Caco-2 (cell line): ENCODE measurements at regions not wholly inside any gene's neighbourhood (a gene's known extent, or its start where the extent isn't known, plus 50 kb on each side); places are given as distances from the start of the nearest gene placed in this dataset.

Source experiments
- BruUV-seq: library from RNA; stranded (reverse); fragments of 400-500 nt; replicated peaks from 2 replicates; lab custom pipeline; 2021; lab: Mats Ljungman, UMichigan
- CTCF ChIA-PET: fragments of 300-600 bp; sonication (Branson Sonifier 250); formaldehyde crosslinking; loops from one replicate; lab custom pipeline; 2022; ENCODE audit warnings: antibody characterized with exemption; lab: Charles Lee
- POLR2A ChIA-PET: fragments of 300-600 bp; sonication (Branson Sonifier 250); formaldehyde crosslinking; loops from one replicate; lab custom pipeline; 2022; ENCODE audit warnings: antibody characterized with exemption; lab: Charles Lee
- DNase-seq, 2 experiments: peaks; one replicate each; pipeline versions ENCODE4 v3.0.0 to v3.0.0-alpha.2; 2020 to 2022
- H3K27me3 ChIP-seq: replicated peaks from 2 replicates; pipeline ENCODE4 v1.6.0; 2011; ENCODE audit warnings: low read length; ENCODE audit not compliant: control insufficient read depth, insufficient read depth
- H3K36me3 ChIP-seq: 2 replicates; pipeline ENCODE4 v1.5.1; 2011; ENCODE audit warnings: low read length; ENCODE audit not compliant: control insufficient read depth, insufficient read depth
- H3K4me1 ChIP-seq: fragments of 250-450 bp; sonication (Bioruptor Pico); 2 replicates; pipeline ENCODE4 v1.5.1; 2020; ENCODE audit warnings: mild to moderate bottlenecking
- H3K4me3 ChIP-seq: 2 replicates; pipeline ENCODE4 v1.5.1; 2011; ENCODE audit warnings: low read depth, mild to moderate bottlenecking, control low read depth, low read length
- H3K9me3 ChIP-seq: fragments of 250-450 bp; sonication (Bioruptor Pico); 2 replicates; pipeline ENCODE4 v1.5.1; 2020; ENCODE audit warnings: mild to moderate bottlenecking, moderate library complexity
- H3K27ac Mint-ChIP-seq: one replicate; pipeline ENCODE4 v1.8.0; 2022; ENCODE audit warnings: mixed read lengths; ENCODE audit not compliant: unreplicated experiment
- H3K27me3 Mint-ChIP-seq: one replicate; pipeline ENCODE4 v1.8.0; 2022; ENCODE audit warnings: mixed read lengths; ENCODE audit not compliant: insufficient read depth, unreplicated experiment
- H3K36me3 Mint-ChIP-seq: one replicate; pipeline ENCODE4 v1.8.0; 2022; ENCODE audit warnings: mild to moderate bottlenecking, mixed read lengths; ENCODE audit not compliant: insufficient read depth, unreplicated experiment
- H3K4me1 Mint-ChIP-seq: one replicate; pipeline ENCODE4 v1.8.0; 2022; ENCODE audit warnings: low read depth, mixed read lengths; ENCODE audit not compliant: unreplicated experiment
- H3K4me3 Mint-ChIP-seq: one replicate; pipeline ENCODE4 v1.8.0; 2022; ENCODE audit warnings: mild to moderate bottlenecking, moderate library complexity, mixed read lengths; ENCODE audit not compliant: unreplicated experiment
- H3K9me3 Mint-ChIP-seq: one replicate; pipeline ENCODE4 v1.8.0; 2022; ENCODE audit warnings: mixed read lengths; ENCODE audit not compliant: unreplicated experiment
- intact Hi-C: fragments of 100-400 bp; cut with micrococcal nuclease; formaldehyde crosslinking; loops from one replicate; pipeline ENCODE4 v1.10.0; 2022; ENCODE audit not compliant: unreplicated experiment
- TF ChIP-seq, protein P1 (sequence below), 2 experiments: fragments of 200-600 bp in 1 of 2; IDR thresholded peaks; 1 replicate in 1 of 2; 2 replicates in 1 of 2; pipeline versions ENCODE4 v1.5.1 to v1.8.0; 2011 to 2022; ENCODE audit warnings: antibody characterized with exemption in 1 of 2, control low read depth in 1 of 2, inconsistent platforms in 1 of 2, low read depth in 1 of 2, low read length in 1 of 2, mild to moderate bottlenecking in 1 of 2, moderate library complexity in 1 of 2; ENCODE audit not compliant: insufficient read depth in 1 of 2, severe bottlenecking in 1 of 2, unreplicated experiment in 1 of 2

DNA sequence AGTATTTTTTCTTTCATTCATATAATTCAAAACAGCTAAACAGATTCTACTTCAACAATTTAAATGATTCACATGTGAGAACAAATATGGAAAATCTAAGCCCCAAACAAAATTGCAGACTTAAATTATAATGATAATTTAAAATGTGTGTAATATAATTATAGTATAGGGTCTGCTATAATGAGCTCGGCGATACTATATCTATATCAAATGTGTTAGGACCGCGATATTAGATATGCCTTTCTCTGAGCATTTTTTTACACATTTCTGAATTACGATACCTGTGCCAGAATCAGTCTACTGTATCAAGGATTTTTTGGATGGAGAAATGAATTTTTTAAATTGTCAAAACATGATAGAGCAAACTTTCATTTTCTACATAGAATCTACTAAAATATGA is 808.8 kb upstream of the POU3F3 start:
- DNase-seq = no peak
- H3K27me3 ChIP-seq = no peaks in the 10 kb centered on the region
- H3K4me1 ChIP-seq = no peaks in the 10 kb centered on the region
- H3K9me3 Mint-ChIP-seq = no peaks in the 10 kb centered on the region
- intact Hi-C loops = no loop called here
- BruUV-seq = no TSS peak
- H3K36me3 ChIP-seq = no peaks in the 10 kb centered on the region
- no peaks in the 10 kb centered on the region for H3K9me3 ChIP-seq
- TF ChIP-seq, protein P1, sequence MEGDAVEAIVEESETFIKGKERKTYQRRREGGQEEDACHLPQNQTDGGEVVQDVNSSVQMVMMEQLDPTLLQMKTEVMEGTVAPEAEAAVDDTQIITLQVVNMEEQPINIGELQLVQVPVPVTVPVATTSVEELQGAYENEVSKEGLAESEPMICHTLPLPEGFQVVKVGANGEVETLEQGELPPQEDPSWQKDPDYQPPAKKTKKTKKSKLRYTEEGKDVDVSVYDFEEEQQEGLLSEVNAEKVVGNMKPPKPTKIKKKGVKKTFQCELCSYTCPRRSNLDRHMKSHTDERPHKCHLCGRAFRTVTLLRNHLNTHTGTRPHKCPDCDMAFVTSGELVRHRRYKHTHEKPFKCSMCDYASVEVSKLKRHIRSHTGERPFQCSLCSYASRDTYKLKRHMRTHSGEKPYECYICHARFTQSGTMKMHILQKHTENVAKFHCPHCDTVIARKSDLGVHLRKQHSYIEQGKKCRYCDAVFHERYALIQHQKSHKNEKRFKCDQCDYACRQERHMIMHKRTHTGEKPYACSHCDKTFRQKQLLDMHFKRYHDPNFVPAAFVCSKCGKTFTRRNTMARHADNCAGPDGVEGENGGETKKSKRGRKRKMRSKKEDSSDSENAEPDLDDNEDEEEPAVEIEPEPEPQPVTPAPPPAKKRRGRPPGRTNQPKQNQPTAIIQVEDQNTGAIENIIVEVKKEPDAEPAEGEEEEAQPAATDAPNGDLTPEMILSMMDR (IDR thresholded peaks at IDR 0.05; ENCODE audit: insufficient read depth in 1 of 2, low read depth in 1 of 2, low read length in 1 of 2, severe bottlenecking in 1 of 2, unreplicated experiment in 1 of 2) = no peak
- H3K4me3 ChIP-seq = no peak overlapping the region
- no peaks in the 10 kb centered on the region for H3K4me1 Mint-ChIP-seq
- ChIA-PET POLR2A (no interaction called here), CTCF (no interaction called here)
- no peak overlapping the region for H3K27ac Mint-ChIP-seq
- H3K27me3 Mint-ChIP-seq = no peaks in the 10 kb centered on the region
- H3K36me3 Mint-ChIP-seq = no peaks in the 10 kb centered on the region
- H3K4me3 Mint-ChIP-seq = no peak overlapping the region

DNA sequence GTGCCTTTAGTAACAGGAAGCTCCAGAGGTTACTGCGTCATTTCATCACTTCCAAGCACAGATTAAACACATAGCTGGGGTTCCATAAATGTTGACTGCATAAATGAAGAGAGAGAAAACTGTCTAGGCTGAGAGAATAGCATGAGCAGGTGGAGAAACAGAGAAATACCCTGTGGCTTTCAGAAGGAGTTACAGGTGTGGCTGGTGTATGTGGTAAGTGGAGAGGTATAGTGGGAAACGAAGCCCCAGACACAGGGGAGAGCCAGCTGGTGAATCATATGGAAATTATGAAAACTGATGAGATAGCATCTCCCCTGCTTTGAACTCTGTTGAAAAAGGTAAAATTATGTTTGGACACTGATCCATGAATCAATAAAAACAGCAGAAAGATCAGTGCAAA is 807.4 kb upstream of the POU3F3 start:
- Histone ChIP-seq H3K4me1 (no peaks in the 10 kb centered on the region), H3K27me3 (no peaks in the 10 kb centered on the region), H3K36me3 (no peaks in the 10 kb centered on the region), H3K9me3 (no peaks in the 10 kb centered on the region), H3K4me3 (no peak overlapping the region)
- Mint-ChIP-seq H3K9me3 (no peaks in the 10 kb centered on the region), H3K4me3 (no peak overlapping the region), H3K4me1 (no peaks in the 10 kb centered on the region), H3K27ac (no peak overlapping the region), H3K36me3 (no peaks in the 10 kb centered on the region), H3K27me3 (no peaks in the 10 kb centered on the region)
- no TSS peak for BruUV-seq
- TF ChIP-seq, protein P1 (IDR thresholded peaks at IDR 0.05; ENCODE audit: insufficient read depth in 1 of 2, low read depth in 1 of 2, low read length in 1 of 2, severe bottlenecking in 1 of 2, unreplicated experiment in 1 of 2) = no peak
- intact Hi-C loops = no loop called here
- ChIA-PET POLR2A (no interaction called here), CTCF (no interaction called here)
- no peak for DNase-seq

DNA sequence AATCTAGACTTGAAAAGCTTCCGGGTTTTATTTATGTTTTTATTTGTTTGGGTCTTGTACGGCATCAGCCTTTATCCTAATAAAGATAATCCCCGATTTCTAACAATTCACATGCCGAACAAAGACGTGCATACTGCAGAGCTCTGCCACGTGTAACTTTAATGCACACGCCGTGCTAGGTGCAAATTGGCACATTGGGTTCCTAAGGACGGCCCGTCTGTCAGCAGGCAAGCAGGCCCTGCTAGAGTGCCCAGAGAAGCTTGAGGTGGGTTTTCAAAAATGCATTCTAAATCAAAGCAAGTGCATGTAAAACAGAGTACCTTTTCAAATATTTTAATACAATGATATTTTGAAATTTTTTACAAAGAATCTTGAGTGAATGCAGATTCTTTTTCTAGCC is 806.4 kb upstream of the POU3F3 start:
- Histone ChIP-seq H3K9me3 (no peaks in the 10 kb centered on the region), H3K36me3 (no peaks in the 10 kb centered on the region), H3K4me3 (no peak overlapping the region), H3K4me1 (no peaks in the 10 kb centered on the region), H3K27me3 (no peaks in the 10 kb centered on the region)
- DNase-seq = no peak
- Mint-ChIP-seq H3K4me3 (no peak overlapping the region), H3K27me3 (no peaks in the 10 kb centered on the region), H3K36me3 (no peaks in the 10 kb centered on the region), H3K9me3 (no peaks in the 10 kb centered on the region), H3K27ac (no peak overlapping the region), H3K4me1 (no peaks in the 10 kb centered on the region)
- POLR2A ChIA-PET = interaction anchor here (0.5 kb wide), 1 partner anchor 632 kb away, joined by 3 read pairs; no protein-coding TSS in a partner anchor
- CTCF ChIA-PET = no interaction called here
- intact Hi-C loops = no loop called here
- TF ChIP-seq, protein P1 (IDR thresholded peaks at IDR 0.05; ENCODE audit: insufficient read depth in 1 of 2, low read depth in 1 of 2, low read length in 1 of 2, severe bottlenecking in 1 of 2, unreplicated experiment in 1 of 2) = no peak
- BruUV-seq = no TSS peak
